Type B pancreatic cell (in vitro differentiated cells): ENCODE measurements at regions not wholly inside any gene's neighbourhood (a gene's known extent, or its start where the extent isn't known, plus 50 kb on each side); places are given as distances from the start of the nearest gene placed in this dataset.

ENCODE experiments used
- DNase-seq: peaks from one replicate; pipeline ENCODE4 v3.0.0; 2021; ENCODE audit warnings: mixed read lengths; ENCODE audit not compliant: unreplicated experiment; ENCODE audit errors: extremely low spot score
- H3K27ac Mint-ChIP-seq: 2 replicates; pipeline ENCODE4 v1.8.0; 2021; ENCODE audit warnings: mild to moderate bottlenecking, mixed read lengths
- H3K27me3 Mint-ChIP-seq: 2 replicates; pipeline ENCODE4 v1.8.0; 2021; ENCODE audit warnings: mixed read lengths
- H3K36me3 Mint-ChIP-seq: 2 replicates; pipeline ENCODE4 v1.8.0; 2021; ENCODE audit warnings: mixed read lengths
- H3K4me1 Mint-ChIP-seq: one replicate; pipeline ENCODE4 v1.8.0; 2021; ENCODE audit warnings: mixed read lengths; ENCODE audit not compliant: unreplicated experiment
- H3K4me3 Mint-ChIP-seq: 2 replicates; pipeline ENCODE4 v1.8.0; 2021; ENCODE audit warnings: mild to moderate bottlenecking, mixed read lengths
- H3K9me3 Mint-ChIP-seq: 2 replicates; pipeline ENCODE4 v1.8.0; 2021; ENCODE audit warnings: mixed read lengths
- TF ChIP-seq, protein P1 (sequence below): fragments of 200-600 bp; sonication (generic); conservative IDR thresholded peaks from 2 replicates; pipeline ENCODE4 v1.5.0; 2021; ENCODE audit warnings: antibody characterized with exemption, mild to moderate bottlenecking

DNA sequence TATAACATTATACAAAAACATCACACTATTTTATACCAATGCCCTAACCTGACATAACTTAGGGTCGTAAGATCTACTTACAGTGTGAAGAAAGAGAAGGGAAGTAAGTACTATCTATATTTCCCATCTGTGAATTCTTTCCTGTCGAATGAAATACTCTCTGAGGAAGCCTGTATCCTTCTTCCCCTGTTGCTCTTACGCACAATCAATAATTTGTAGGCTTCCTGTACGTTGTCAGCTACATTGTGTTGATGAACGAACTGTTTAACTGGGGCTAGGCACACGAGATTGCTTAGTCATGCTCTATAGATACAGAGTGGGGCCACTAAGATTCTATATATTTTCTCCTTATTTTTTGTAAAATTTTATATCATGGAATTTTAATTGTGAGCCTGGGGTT lies 1125.0 kb upstream of the CELF4 start:
- Mint-ChIP-seq H3K27ac (no peak overlapping the region), H3K9me3 (peaks cover 5% of the 10 kb centered on the region), H3K4me1 (no peaks in the 10 kb centered on the region), H3K36me3 (peaks cover 4% of the 10 kb centered on the region), H3K4me3 (no peak overlapping the region), H3K27me3 (peaks cover 3% of the 10 kb centered on the region)
- DNase-seq, result no peak
- TF ChIP-seq, protein P1, sequence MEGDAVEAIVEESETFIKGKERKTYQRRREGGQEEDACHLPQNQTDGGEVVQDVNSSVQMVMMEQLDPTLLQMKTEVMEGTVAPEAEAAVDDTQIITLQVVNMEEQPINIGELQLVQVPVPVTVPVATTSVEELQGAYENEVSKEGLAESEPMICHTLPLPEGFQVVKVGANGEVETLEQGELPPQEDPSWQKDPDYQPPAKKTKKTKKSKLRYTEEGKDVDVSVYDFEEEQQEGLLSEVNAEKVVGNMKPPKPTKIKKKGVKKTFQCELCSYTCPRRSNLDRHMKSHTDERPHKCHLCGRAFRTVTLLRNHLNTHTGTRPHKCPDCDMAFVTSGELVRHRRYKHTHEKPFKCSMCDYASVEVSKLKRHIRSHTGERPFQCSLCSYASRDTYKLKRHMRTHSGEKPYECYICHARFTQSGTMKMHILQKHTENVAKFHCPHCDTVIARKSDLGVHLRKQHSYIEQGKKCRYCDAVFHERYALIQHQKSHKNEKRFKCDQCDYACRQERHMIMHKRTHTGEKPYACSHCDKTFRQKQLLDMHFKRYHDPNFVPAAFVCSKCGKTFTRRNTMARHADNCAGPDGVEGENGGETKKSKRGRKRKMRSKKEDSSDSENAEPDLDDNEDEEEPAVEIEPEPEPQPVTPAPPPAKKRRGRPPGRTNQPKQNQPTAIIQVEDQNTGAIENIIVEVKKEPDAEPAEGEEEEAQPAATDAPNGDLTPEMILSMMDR, result no peak

DNA sequence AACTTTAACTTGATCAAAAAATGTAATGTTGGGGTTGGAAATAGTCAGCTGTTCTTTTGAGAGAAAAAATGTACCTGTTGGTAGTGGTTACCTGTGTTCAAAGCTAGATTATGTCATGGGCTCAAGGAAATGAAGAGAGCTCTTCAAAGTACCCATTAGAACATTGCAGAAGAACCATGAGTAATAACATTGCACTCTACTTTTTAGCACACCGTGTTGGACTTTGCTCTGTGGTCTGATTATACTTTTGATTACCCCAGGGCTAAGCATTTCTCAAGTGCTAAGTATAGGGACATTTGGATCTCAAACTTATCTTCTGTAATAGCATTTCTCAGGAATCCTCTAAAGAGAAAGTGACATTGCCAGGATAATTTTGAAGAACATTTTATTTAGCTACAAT lies 1122.8 kb upstream of the CELF4 start:
- Mint-ChIP-seq H3K4me1 (no peaks in the 10 kb centered on the region), H3K4me3 (no peak overlapping the region), H3K9me3 (peaks cover 5% of the 10 kb centered on the region), H3K36me3 (peaks cover 4% of the 10 kb centered on the region), H3K27ac (no peak overlapping the region), H3K27me3 (peaks cover 3% of the 10 kb centered on the region)
- TF ChIP-seq, protein P1, result no peak
- DNase-seq, result no peak

DNA sequence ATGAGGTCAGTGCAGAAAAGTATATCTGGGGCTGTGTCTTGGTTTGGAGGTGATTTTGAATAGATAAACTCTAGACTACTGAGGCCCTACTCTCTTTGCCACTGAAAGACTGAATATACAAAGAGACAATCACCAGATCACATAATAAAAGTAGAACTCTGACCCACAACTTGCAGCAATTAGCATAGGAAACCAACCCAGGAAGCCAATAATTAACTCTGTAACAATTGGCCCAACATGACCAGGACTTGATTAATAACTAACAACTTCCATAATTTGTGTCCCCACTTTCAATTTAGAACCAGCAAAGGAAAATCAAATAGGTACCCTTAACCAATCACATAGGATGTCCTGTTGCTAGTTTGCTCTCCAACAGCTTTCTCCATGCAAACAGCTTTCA lies 1104.9 kb upstream of the CELF4 start:
- Mint-ChIP-seq H3K9me3 (peaks cover 17% of the 10 kb centered on the region), H3K36me3 (peaks cover 4% of the 10 kb centered on the region), H3K27ac (no peak overlapping the region), H3K4me1 (no peaks in the 10 kb centered on the region), H3K27me3 (no peaks in the 10 kb centered on the region), H3K4me3 (no peak overlapping the region)
- TF ChIP-seq, protein P1, result no peak
- no peak for DNase-seq

DNA sequence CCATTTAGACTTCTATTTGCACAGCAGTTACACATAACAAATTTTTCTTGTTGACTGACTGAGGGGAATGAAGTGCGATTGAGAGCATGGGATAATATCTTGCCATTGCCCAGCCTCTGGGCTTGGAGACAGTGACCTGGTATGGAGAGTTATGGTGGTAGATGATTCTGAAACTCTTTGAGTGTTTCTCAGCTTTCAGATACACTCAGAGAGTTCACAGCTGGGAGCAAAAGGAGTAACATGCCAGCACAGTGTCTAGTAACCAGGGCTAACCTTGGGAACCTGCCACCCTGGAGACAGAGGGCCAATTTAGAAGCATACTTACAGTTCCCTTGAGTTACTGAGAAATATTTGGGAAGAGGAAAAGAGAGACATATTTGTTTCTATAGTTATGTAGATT lies 1099.3 kb upstream of the CELF4 start:
- Mint-ChIP-seq H3K27me3 (no peaks in the 10 kb centered on the region), H3K36me3 (no peaks in the 10 kb centered on the region), H3K4me3 (no peak overlapping the region), H3K4me1 (no peaks in the 10 kb centered on the region), H3K27ac (no peak overlapping the region), H3K9me3 (no peaks in the 10 kb centered on the region)
- TF ChIP-seq, protein P1, result no peak
- DNase-seq, result no peak

DNA sequence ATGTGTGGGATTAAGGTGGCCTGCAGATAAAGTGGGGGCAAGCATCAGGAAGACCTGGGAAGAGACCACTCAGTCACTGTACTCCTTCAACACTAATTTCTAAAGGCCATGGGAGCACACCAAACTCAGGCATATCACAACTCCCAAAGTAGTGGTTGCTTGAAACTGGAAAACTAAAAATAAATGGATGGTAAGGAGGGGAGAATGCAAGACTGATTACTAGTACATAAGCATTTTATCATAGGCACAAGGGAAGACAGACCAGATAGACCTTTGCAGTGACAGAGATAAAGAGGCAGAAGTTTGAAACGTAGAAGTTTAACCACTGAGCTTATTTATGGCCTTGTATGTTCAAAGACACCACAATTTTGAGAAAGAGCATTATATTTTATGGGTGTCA lies 1098.1 kb upstream of the CELF4 start:
- DNase-seq, result no peak
- TF ChIP-seq, protein P1, result no peak
- no peaks in the 10 kb centered on the region for H3K27me3 Mint-ChIP-seq
- H3K4me3 Mint-ChIP-seq, result no peak overlapping the region
- H3K27ac Mint-ChIP-seq, result no peak overlapping the region
- no peaks in the 10 kb centered on the region for H3K36me3 Mint-ChIP-seq
- H3K9me3 Mint-ChIP-seq, result no peaks in the 10 kb centered on the region
- H3K4me1 Mint-ChIP-seq, result no peaks in the 10 kb centered on the region

DNA sequence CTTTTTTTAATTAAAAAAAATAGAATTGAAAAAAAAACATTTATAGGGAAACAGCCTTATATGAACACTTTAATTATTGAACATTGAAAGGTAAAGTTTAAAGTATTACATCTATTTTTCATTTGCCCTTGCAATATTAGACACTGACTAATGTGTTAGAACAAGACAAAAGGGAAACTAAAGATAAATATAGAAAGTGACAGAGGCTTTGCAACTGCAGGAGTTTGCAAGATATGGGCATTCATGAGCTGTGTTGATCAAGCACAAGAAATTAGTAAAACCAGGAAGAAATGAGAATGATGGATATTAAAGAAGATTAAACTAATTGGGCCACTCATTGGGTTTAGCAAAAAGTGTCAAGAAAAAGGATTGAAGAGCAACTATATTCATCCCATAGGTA lies 1097.7 kb upstream of the CELF4 start:
- Mint-ChIP-seq H3K4me1 (no peaks in the 10 kb centered on the region), H3K36me3 (no peaks in the 10 kb centered on the region), H3K27ac (no peak overlapping the region), H3K9me3 (no peaks in the 10 kb centered on the region), H3K4me3 (no peak overlapping the region), H3K27me3 (no peaks in the 10 kb centered on the region)
- no peak for DNase-seq
- TF ChIP-seq, protein P1, result no peak
